Astrocyte of the cerebellum (primary cell): ENCODE measurements at regions not wholly inside any gene's neighbourhood (a gene's known extent, or its start where the extent isn't known, plus 50 kb on each side); places are given as distances from the start of the nearest gene placed in this dataset.

Experiments used
- DNase-seq: peaks from one replicate; pipeline ENCODE4 v3.0.0-alpha.2; 2011; ENCODE audit warnings: low read depth
- H3K4me3 ChIP-seq: 2 replicates; pipeline ENCODE4 v1.5.1; 2011; ENCODE audit warnings: mild to moderate bottlenecking, low read depth, low read length, moderate library complexity
- CTCF ChIP-seq: IDR thresholded peaks from 2 replicates; pipeline ENCODE4 v1.5.1; 2012; ENCODE audit warnings: low read length, low read depth, moderate library complexity, mild to moderate bottlenecking; ENCODE audit errors: missing control alignments
- in situ Hi-C: cut with HindIII; loops from 2 replicates; pipeline ENCODE4 v1.10.0; 2017; ENCODE audit warnings: low sequenced_read_pairs

GRCh38 chr7:91759205-91759863 lies 121.2 kb downstream of the MTERF1 start:
- H3K4me3 ChIP-seq: no peak overlapping the region
- in situ Hi-C loops: no loop called here
- no peak for TF ChIP-seq CTCF
- no peak for DNase-seq

- in situ Hi-C loops: no loop called here
- TF ChIP-seq CTCF: no peak
- no peak for DNase-seq
- H3K4me3 ChIP-seq: no peak overlapping the region
Measured at GRCh38 chr7:91767820-91768219, 112.7 kb downstream of the MTERF1 start.

GRCh38 chr7:91771394-91771793 lies 109.1 kb downstream of the MTERF1 start:
- no peak overlapping the region for H3K4me3 ChIP-seq
- no peak for TF ChIP-seq CTCF
- no peak for DNase-seq
- in situ Hi-C loops: no loop called here

GRCh38 chr7:91771921-91772815 lies 108.3 kb downstream of the MTERF1 start:
- no peak overlapping the region for H3K4me3 ChIP-seq
- DNase-seq: peak; percentile 35
- TF ChIP-seq CTCF: no peak
- in situ Hi-C loops: no loop called here

GRCh38 chr7:91776171-91776570 lies 104.3 kb downstream of the MTERF1 start:
- no peak for DNase-seq
- TF ChIP-seq CTCF: no peak
- in situ Hi-C loops: no loop called here

GRCh38 chr7:91777522-91777921 lies 103.0 kb downstream of the MTERF1 start:
- no peak for TF ChIP-seq CTCF
- in situ Hi-C loops: no loop called here
- no peak for DNase-seq
- H3K4me3 ChIP-seq: no peak overlapping the region

More at GRCh38 chr7:91776171-91776570, 104.3 kb downstream of the MTERF1 start:
- H3K4me3 ChIP-seq: no peak overlapping the region
